ENCODE measurements at regions not wholly inside any gene's neighbourhood (a gene's known extent, or its start where the extent isn't known, plus 50 kb on each side); places are given as distances from the start of the nearest gene placed in this dataset.

DNA sequence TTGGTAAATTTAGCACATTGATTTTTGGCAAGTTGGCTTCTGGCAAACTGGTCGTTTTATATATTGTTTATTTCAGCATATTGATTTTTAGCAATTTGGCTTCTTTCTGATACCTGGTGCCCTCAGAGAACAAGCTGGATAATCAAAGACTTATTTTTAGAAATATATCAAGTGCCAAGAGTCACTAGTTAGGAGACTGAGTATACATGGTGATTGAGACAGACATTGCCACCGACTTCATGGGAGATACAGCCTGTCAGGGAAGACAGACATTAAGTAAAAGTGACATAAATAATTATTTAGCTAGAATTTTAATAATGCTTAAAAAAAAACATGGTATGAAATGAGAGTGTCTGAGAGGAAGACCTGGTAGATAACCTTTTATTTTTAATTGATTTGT is 242.3 kb upstream of the MTNR1B start:
- Histone ChIP-seq H3K4me3 (ENCODE audit: low read depth, low read length) (no peak overlapping the region), H3K27ac (ENCODE audit: low read depth, low read length) (no peak overlapping the region), H3K36me3 (ENCODE audit: control insufficient read depth, insufficient read depth, low read length) (no peaks in the 10 kb centered on the region), H3K9me3 (ENCODE audit: control insufficient read depth, insufficient read depth, low read length) (no peaks in the 10 kb centered on the region), H3K4me1 (ENCODE audit: control insufficient read depth, insufficient read depth, low read length) (0 out of 2 replicates have a peak, but pooled peaks cover 3% of the 10 kb centered on the region), H3K9ac (ENCODE audit: low read depth, low read length) (no peak overlapping the region), H3K27me3 (ENCODE audit: control insufficient read depth, insufficient read depth, low read length) (no peaks in the 10 kb centered on the region)

DNA sequence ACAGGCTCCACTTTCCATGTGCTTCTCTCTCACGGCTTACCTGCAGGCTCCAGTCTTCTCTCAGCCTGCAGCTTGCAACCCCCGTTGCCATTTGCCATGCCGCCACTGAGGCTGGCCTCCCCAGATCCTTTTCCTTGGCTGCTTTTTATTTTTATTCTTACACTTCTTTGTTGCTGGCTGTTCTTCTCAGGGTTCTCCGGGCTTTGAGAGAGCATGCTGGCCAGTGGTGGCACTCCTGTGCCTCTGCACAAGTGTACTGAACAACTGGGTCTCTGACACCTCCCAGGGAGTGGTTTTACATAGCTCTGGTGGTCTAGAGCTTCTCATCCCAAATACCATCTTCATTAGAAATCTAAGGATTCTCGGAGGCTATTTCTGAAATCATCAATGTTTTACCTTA is 241.7 kb upstream of the MTNR1B start:
- no peak overlapping the region for H3K27ac ChIP-seq (ENCODE audit: low read depth, low read length)
- no peaks in the 10 kb centered on the region for H3K27me3 ChIP-seq (ENCODE audit: control insufficient read depth, insufficient read depth, low read length)
- H3K4me1 ChIP-seq (ENCODE audit: control insufficient read depth, insufficient read depth, low read length) = 0 out of 2 replicates have a peak, but pooled peaks cover 3% of the 10 kb centered on the region
- no peak overlapping the region for H3K9ac ChIP-seq (ENCODE audit: low read depth, low read length)
- H3K4me3 ChIP-seq (ENCODE audit: low read depth, low read length) = no peak overlapping the region
- H3K9me3 ChIP-seq (ENCODE audit: control insufficient read depth, insufficient read depth, low read length) = no peaks in the 10 kb centered on the region
- no peaks in the 10 kb centered on the region for H3K36me3 ChIP-seq (ENCODE audit: control insufficient read depth, insufficient read depth, low read length)

DNA sequence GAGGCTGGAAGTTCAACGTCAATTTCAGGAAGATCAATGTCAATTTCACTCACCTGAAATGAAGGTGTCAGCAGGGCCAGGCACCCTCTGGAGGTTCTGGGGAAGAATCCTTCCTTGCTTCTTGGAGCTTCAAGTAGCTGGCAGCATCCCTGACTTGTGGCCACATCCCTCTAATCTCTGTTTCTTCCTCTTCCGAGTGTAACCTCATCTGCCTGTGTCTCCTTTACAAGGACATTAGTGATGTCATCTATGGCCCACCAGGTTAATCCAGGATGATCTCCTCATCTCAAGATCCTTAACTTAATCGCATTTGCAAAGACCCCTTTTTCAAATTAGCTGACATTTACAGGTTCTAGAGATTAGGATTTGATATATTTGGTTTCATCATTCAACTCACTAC is 240.8 kb upstream of the MTNR1B start:
- H3K9ac ChIP-seq (ENCODE audit: low read depth, low read length) = no peak overlapping the region
- no peaks in the 10 kb centered on the region for H3K27me3 ChIP-seq (ENCODE audit: control insufficient read depth, insufficient read depth, low read length)
- H3K4me1 ChIP-seq (ENCODE audit: control insufficient read depth, insufficient read depth, low read length) = 0 out of 2 replicates have a peak, but pooled peaks cover 3% of the 10 kb centered on the region
- no peak overlapping the region for H3K4me3 ChIP-seq (ENCODE audit: low read depth, low read length)
- H3K36me3 ChIP-seq (ENCODE audit: control insufficient read depth, insufficient read depth, low read length) = no peaks in the 10 kb centered on the region
- H3K9me3 ChIP-seq (ENCODE audit: control insufficient read depth, insufficient read depth, low read length) = no peaks in the 10 kb centered on the region
- H3K27ac ChIP-seq (ENCODE audit: low read depth, low read length) = no peak overlapping the region

DNA sequence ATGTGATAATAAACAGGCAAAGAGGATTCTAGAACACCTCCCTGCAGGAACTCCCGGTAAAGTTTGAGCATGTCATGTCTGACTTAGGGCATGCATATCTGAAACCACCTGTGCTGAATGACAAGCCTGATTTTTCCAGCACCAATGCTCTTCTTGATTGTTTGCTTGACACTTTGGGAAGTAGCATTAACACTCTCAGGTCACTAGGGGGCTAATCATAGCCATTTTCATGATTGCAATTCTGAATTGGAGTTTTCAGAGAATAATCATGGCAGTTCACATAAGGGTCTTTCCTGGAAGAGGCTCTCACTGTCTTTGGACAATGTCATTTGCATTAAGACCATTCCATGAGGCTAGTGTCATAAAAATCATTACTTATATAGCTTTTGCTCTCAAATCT is 234.4 kb upstream of the MTNR1B start:
- Histone ChIP-seq H3K9ac (ENCODE audit: low read depth, low read length) (no peak overlapping the region), H3K4me1 (ENCODE audit: control insufficient read depth, insufficient read depth, low read length) (no peaks in the 10 kb centered on the region), H3K4me3 (ENCODE audit: low read depth, low read length) (no peak overlapping the region), H3K9me3 (ENCODE audit: control insufficient read depth, insufficient read depth, low read length) (no peaks in the 10 kb centered on the region), H3K27me3 (ENCODE audit: control insufficient read depth, insufficient read depth, low read length) (no peaks in the 10 kb centered on the region), H3K27ac (ENCODE audit: low read depth, low read length) (no peak overlapping the region), H3K36me3 (ENCODE audit: control insufficient read depth, insufficient read depth, low read length) (no peaks in the 10 kb centered on the region)

DNA sequence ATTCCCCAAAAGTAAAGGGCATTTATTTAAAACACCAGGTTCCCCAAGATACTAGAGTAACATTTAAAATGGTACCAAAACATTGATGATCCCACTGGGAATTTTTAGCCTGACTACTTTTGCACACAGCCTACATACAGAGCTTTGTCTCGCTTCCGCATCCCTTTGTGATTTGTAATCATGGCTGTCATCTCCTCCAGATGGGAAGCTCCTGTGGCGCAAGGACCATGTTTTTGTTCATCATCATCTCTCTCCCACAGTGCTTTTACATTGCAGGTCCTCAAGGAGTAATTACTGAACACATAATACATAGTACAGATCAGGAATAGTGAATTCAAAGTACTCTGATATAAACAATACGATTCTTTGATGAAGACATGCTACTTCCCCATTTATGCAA is 231.2 kb upstream of the MTNR1B start:
- H3K4me1 ChIP-seq (ENCODE audit: control insufficient read depth, insufficient read depth, low read length) = no peaks in the 10 kb centered on the region
- no peaks in the 10 kb centered on the region for H3K9me3 ChIP-seq (ENCODE audit: control insufficient read depth, insufficient read depth, low read length)
- no peak overlapping the region for H3K9ac ChIP-seq (ENCODE audit: low read depth, low read length)
- H3K27me3 ChIP-seq (ENCODE audit: control insufficient read depth, insufficient read depth, low read length) = no peaks in the 10 kb centered on the region
- no peak overlapping the region for H3K27ac ChIP-seq (ENCODE audit: low read depth, low read length)
- no peak overlapping the region for H3K4me3 ChIP-seq (ENCODE audit: low read depth, low read length)
- no peaks in the 10 kb centered on the region for H3K36me3 ChIP-seq (ENCODE audit: control insufficient read depth, insufficient read depth, low read length)

DNA sequence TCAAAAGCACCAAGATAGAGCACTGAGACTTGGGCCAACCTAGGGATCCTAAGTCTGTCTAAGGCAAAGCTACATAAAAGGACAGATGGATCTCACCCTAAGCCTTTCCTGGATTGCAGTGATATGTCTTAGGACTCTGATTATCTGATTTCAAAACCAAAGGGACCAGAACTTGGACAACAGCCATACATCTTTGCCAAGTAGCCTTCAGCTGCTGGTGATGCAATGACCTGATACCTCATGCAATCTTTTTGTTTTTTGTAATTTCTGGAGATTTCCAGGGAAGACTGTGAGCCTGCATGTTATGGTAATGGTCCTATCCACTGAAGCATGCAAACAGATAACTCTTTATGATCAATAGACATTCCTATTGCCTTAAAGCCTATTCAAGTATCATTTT is 230.4 kb upstream of the MTNR1B start:
- no peak overlapping the region for H3K4me3 ChIP-seq (ENCODE audit: low read depth, low read length)

DNA sequence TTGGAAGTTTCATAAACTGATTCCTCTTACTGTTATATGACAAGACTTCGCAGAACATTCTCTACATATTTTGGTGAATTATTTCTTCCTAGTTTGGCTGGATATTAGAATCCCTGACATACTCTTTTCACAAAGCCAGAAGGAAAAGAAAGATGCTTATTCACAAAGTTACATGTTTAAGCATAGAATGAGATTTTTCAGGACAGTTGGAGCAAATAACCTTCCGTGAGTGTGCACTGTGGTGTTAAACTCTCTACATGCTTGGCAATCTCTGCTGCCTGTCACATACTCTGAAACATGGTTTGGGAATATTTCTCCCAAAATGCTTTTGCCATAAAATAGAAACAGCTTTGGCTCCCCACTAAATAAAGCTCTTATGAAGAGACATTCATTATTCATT is 230.0 kb upstream of the MTNR1B start:
- no peaks in the 10 kb centered on the region for H3K9me3 ChIP-seq (ENCODE audit: control insufficient read depth, insufficient read depth, low read length)
- no peak overlapping the region for H3K4me3 ChIP-seq (ENCODE audit: low read depth, low read length)
- no peak overlapping the region for H3K9ac ChIP-seq (ENCODE audit: low read depth, low read length)
- no peaks in the 10 kb centered on the region for H3K27me3 ChIP-seq (ENCODE audit: control insufficient read depth, insufficient read depth, low read length)
- H3K36me3 ChIP-seq (ENCODE audit: control insufficient read depth, insufficient read depth, low read length) = no peaks in the 10 kb centered on the region
- no peaks in the 10 kb centered on the region for H3K4me1 ChIP-seq (ENCODE audit: control insufficient read depth, insufficient read depth, low read length)
- H3K27ac ChIP-seq (ENCODE audit: low read depth, low read length) = no peak overlapping the region

More for the DNA sequence above, 230.4 kb upstream of the MTNR1B start:
- Histone ChIP-seq H3K9me3 (ENCODE audit: control insufficient read depth, insufficient read depth, low read length) (no peaks in the 10 kb centered on the region), H3K36me3 (ENCODE audit: control insufficient read depth, insufficient read depth, low read length) (no peaks in the 10 kb centered on the region), H3K27me3 (ENCODE audit: control insufficient read depth, insufficient read depth, low read length) (no peaks in the 10 kb centered on the region), H3K9ac (ENCODE audit: low read depth, low read length) (no peak overlapping the region), H3K27ac (ENCODE audit: low read depth, low read length) (no peak overlapping the region), H3K4me1 (ENCODE audit: control insufficient read depth, insufficient read depth, low read length) (no peaks in the 10 kb centered on the region)

DNA sequence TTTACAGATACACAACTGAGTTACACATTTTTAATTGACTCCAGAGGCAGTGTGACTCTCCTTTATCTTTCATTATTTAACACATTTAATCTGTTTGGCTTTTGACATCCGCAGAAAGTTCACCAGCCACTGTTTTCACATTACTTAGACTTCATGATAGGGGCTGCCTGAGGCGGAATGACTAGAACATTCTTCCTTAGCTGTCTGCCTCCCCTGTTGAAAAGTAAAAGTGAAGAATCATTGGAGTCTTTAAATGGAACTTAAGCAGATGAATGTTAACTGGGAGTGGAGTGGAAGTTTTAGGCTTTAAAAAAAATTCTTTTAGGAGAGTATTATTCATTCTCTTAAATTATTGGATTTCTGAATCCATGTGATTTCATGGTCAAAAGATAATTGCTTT is 229.2 kb upstream of the MTNR1B start:
- no peak overlapping the region for H3K27ac ChIP-seq (ENCODE audit: low read depth, low read length)
- no peaks in the 10 kb centered on the region for H3K4me1 ChIP-seq (ENCODE audit: control insufficient read depth, insufficient read depth, low read length)
- no peak overlapping the region for H3K9ac ChIP-seq (ENCODE audit: low read depth, low read length)
- H3K27me3 ChIP-seq (ENCODE audit: control insufficient read depth, insufficient read depth, low read length) = no peaks in the 10 kb centered on the region
- H3K36me3 ChIP-seq (ENCODE audit: control insufficient read depth, insufficient read depth, low read length) = no peaks in the 10 kb centered on the region
- H3K9me3 ChIP-seq (ENCODE audit: control insufficient read depth, insufficient read depth, low read length) = no peaks in the 10 kb centered on the region
- no peak overlapping the region for H3K4me3 ChIP-seq (ENCODE audit: low read depth, low read length)

DNA sequence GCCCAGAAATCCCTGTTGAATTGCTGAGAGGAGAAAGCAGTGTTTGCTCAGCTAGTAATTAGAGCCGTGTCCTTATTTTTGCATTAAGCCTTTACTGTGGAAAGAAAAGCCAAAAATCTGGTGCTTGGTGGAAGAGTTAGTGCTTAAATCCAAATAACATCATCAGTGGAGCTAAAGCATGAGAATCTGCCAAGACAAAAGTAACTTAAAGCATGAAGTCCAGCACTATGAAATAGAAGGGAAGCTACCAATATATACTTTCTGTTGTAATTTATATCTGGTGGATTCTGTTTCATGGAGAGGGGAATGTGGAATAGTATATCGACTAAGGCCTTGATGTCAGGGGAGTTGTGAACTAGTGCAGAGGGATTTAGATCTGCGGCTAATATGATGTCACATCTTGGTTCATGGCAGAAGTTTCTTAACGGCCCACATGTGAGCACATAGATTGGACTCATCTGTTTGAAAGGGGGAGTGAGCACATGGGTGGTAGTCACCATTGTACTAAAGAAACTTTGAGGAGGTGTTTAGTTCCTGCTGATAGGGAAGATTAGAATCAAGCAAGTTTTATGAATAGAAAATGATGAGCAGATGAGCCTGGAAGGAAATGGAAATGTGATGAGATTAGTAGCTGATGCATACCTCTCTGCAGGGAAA is 224.4 kb upstream of the MTNR1B start:
- H3K4me3 ChIP-seq (ENCODE audit: low read depth, low read length) = no peak overlapping the region
- H3K9ac ChIP-seq (ENCODE audit: low read depth, low read length) = no peak overlapping the region

DNA sequence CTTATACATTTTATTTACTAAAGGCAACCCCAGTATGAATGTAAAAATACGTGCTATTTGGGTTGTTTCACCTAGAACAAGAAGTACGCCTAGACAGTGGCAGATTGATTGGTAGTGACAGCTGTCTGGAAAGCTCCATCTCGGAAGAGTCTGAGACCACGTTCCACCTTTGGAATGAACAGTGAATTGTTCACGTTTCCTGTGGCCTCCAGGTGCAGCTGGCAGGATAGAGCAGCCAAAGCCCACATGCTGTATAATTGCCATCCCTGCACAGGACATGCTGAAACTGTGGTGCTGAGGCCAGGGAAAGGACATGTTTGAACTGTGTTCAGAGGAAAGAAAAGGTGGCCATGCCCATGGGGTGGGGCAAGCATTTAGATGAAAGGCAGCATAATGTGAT is 218.7 kb upstream of the MTNR1B start:
- H3K27me3 ChIP-seq (ENCODE audit: control insufficient read depth, insufficient read depth, low read length) = no peaks in the 10 kb centered on the region
- H3K9me3 ChIP-seq (ENCODE audit: control insufficient read depth, insufficient read depth, low read length) = no peaks in the 10 kb centered on the region; the same call in 1 of the 2 replicates
- no peak overlapping the region for H3K4me3 ChIP-seq (ENCODE audit: low read depth, low read length)
- H3K9ac ChIP-seq (ENCODE audit: low read depth, low read length) = no peak overlapping the region
- H3K4me1 ChIP-seq (ENCODE audit: control insufficient read depth, insufficient read depth, low read length) = 0 out of 2 replicates have a peak, but pooled peaks cover 2% of the 10 kb centered on the region
- no peak overlapping the region for H3K27ac ChIP-seq (ENCODE audit: low read depth, low read length)
- no peaks in the 10 kb centered on the region for H3K36me3 ChIP-seq (ENCODE audit: control insufficient read depth, insufficient read depth, low read length)

More for the DNA sequence above, 224.4 kb upstream of the MTNR1B start:
- no peak overlapping the region for H3K27ac ChIP-seq (ENCODE audit: low read depth, low read length)
- no peaks in the 10 kb centered on the region for H3K27me3 ChIP-seq (ENCODE audit: control insufficient read depth, insufficient read depth, low read length)
- H3K4me1 ChIP-seq (ENCODE audit: control insufficient read depth, insufficient read depth, low read length) = 0 out of 2 replicates have a peak, but pooled peaks cover 2% of the 10 kb centered on the region
- no peaks in the 10 kb centered on the region for H3K36me3 ChIP-seq (ENCODE audit: control insufficient read depth, insufficient read depth, low read length)
- no peaks in the 10 kb centered on the region; the same call in 1 of the 2 replicates for H3K9me3 ChIP-seq (ENCODE audit: control insufficient read depth, insufficient read depth, low read length)

DNA sequence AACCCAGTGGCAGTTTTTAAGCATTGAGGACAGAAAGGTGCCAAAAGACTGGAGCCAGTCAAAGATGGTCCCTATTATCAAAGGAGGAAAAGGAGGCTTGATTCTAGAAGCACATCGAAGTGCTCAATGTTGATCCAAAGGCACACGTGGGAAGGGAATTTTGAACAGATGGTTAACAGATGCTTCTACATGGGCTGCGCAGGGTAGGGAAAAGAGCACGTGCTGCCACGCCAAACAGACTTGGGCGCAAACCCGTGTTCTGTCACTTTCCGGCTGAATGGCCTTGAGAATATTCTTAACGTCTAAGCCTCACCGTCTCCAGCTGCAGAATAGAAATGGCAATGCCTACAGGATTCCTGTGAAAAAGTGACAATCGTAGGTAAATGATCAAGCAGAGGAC is 217.9 kb upstream of the MTNR1B start:
- H3K4me1 ChIP-seq (ENCODE audit: control insufficient read depth, insufficient read depth, low read length) = 0 out of 2 replicates have a peak, but pooled peaks cover 2% of the 10 kb centered on the region
- no peak overlapping the region for H3K9ac ChIP-seq (ENCODE audit: low read depth, low read length)

More for the DNA sequence above, 217.9 kb upstream of the MTNR1B start:
- Histone ChIP-seq H3K27ac (ENCODE audit: low read depth, low read length) (no peak overlapping the region), H3K4me3 (ENCODE audit: low read depth, low read length) (no peak overlapping the region), H3K27me3 (ENCODE audit: control insufficient read depth, insufficient read depth, low read length) (no peaks in the 10 kb centered on the region), H3K36me3 (ENCODE audit: control insufficient read depth, insufficient read depth, low read length) (no peaks in the 10 kb centered on the region), H3K9me3 (ENCODE audit: control insufficient read depth, insufficient read depth, low read length) (no peaks in the 10 kb centered on the region; the same call in 1 of the 2 replicates)
